ENCODE measurements at regions not wholly inside any gene's neighbourhood (a gene's known extent, or its start where the extent isn't known, plus 50 kb on each side); places are given as distances from the start of the nearest gene placed in this dataset.
A peak's percentile ranks its signal among the peaks of the same experiment; 100 is the strongest.
"Not testable (repeated sequence)": the region's sequence is repeated elsewhere in the genome, so short reads cannot be mapped to it uniquely, and the experiment has no call there.

GRCh38 chr5:16987776-16988175 lies 51.7 kb upstream of the MYO10 start:
- no peak for DNase-seq (ENCODE audit: low read depth)

GRCh38 chr5:16990817-16991520 lies 54.9 kb upstream of the MYO10 start:
- not testable (repeated sequence) for DNase-seq (ENCODE audit: low read depth)

DNA sequence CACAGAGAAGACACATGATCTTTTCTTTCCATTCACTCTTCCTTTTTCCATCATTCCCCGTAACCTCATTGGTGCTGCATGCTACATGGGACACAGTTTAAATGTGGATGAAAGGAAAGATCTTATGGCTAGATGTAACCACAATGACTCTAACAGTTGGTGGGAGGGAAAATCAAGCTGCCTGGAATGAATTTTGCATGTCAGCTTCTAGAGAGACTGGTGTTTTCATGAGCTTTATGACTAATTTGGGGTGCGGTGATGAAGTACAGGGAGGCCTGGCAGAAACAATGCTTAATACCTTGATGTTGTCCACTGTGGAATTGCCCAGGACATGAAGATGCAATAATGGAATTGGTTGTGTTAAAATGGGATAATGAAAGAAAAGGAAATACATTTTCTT lies 55.9 kb upstream of the MYO10 start:
- DNase-seq (ENCODE audit: low read depth): peak; percentile 90

- peak; percentile 85 for DNase-seq (ENCODE audit: low read depth)
Observed at GRCh38 chr5:16992444-16992843, 56.4 kb upstream of the MYO10 start.

GRCh38 chr5:16994565-16994964 lies 58.5 kb upstream of the MYO10 start:
- DNase-seq (ENCODE audit: low read depth): no peak

DNA sequence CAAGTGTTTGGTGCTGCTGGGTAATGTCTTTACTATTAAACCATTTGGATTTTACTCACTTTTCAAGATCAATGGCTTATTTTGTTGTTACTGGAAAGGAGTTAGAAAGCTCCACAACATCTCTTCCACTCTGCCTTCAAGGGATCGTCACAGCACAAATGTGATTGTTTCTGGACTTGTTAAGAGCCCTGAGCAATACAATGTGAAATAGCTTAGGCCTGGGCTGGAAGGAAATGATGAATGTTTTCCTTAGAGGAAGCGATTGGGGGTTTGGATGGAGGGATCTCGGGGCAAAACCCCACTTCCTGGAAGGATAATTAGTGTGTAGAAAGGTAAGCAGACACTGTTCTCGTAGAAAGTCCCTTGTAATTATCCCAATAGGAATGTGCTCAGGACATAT lies 59.3 kb upstream of the MYO10 start:
- peak; percentile 60 for DNase-seq (ENCODE audit: low read depth)

- peak; percentile 87 for DNase-seq (ENCODE audit: low read depth)
Observed at GRCh38 chr5:17000291-17000939, 64.3 kb upstream of the MYO10 start.

DNA sequence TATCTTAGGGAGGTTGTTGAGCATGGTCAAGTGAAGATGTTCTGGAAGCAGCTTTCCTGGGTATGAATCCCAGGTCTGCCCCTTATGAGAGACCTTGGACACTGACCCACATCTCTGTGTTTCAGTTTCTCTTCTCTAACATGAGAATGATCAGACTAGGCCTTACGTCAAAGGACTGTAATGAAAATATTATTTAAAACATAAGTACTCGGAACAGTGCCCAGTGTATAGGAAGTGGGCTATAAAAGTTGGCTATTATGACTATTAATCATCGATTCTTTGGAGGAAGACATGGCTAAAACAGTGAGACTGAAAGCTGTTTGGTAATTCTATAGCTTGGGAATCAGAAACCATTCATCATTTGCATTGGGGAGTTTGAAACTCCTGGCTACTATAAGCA lies 65.3 kb upstream of the MYO10 start:
- DNase-seq (ENCODE audit: low read depth): no peak

GRCh38 chr5:17004441-17005106 lies 68.5 kb upstream of the MYO10 start:
- no peak for DNase-seq (ENCODE audit: low read depth)

DNA sequence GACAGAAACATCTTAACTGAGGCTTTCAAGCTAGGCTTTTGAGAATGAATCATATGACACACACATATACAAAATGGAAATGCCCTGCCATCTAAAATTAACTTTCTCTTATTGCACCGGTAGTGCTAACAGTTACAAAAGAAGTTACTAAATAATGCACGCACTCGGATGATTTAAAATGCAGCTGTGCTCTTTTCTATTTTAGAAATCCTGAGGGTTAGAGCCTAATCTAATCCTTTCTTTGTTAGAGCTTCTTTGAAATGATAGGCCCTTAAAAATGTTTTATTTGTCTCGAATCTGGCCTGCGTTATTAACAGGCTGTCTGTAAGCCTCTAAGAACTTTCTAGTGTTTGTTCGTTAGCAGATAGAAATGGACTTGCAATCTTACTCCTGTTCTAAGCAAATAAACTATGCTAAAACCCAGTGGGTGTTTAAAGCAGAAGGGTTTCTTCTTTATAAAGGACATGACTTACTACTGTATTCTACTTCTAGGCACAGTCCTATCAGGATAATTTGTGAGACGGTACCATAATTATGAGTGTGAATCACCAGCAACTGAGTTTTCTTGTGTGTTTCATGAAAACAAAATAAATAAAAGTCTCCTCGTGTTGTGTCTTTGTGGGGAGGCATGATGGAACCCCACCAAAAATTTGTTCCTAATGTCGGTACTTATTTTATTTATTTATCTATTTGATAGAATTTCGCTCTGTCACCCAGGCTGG lies 69.2 kb upstream of the MYO10 start:
- no peak for DNase-seq (ENCODE audit: low read depth)

DNA sequence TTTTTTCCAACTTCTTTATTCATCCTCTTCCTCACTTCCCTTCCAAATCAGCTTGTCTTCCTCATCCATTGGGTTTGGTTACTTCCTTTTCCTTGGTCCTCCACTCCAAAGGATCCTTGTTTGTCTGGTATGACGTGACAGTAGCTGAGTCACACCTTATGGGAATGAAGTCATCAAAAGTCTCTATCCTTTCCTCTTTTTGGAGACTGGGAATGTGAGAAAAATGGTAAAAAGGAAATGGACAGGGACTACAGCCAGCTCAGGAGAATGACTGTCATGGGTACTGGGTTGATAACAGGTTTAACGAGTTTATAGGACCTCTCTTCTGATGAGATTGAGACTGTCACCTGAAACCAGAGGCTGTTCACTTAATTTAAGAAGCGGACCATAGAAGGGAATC lies 76.2 kb upstream of the MYO10 start:
- DNase-seq (ENCODE audit: low read depth): peak; percentile 65

GRCh38 chr5:17014686-17015085 lies 78.6 kb upstream of the MYO10 start:
- DNase-seq (ENCODE audit: low read depth): no peak

DNA sequence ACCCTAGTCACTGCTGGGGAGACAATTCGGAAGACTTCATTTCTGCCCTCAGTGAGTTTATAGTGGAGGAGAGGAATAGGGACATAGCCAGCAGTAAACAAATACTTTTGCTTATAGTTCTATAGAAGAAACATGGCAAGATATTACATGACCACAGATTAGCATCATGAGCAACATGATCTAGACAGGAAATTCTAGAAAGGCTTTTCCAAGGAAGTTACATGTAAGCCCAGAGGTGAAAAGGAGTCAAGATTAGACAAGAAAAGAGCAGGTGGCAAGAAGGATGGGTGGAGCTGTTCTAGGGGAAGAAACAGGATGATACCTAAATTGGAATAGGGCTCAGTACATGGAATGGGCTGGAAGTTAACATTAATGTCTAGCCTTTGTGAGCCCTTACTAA lies 82.8 kb upstream of the MYO10 start:
- DNase-seq (ENCODE audit: low read depth): no peak

DNA sequence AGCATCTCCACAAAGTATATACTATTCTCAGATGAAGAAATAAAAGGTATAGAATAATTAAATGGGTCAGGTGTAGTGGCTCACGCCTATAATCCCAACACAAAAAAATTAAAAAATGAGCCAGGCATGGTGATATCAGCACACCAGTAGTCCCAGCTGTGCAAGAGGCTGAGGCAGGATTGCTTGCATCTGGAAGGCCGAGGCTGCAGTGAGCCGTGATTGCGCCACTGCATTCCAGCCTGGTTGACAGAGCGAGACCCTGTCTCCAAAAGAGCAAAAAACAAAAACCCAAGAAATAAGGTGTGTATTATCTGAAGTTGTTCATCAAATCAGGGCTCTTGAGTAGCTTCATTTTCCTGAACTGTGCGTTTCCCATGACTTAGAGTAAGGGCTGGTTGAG lies 83.2 kb upstream of the MYO10 start:
- DNase-seq (ENCODE audit: low read depth): no peak

GRCh38 chr5:17020678-17021601 lies 84.9 kb upstream of the MYO10 start:
- no peak for DNase-seq (ENCODE audit: low read depth)

- no peak for DNase-seq (ENCODE audit: low read depth)
Observed at GRCh38 chr5:17021602-17021932, 85.5 kb upstream of the MYO10 start.

GRCh38 chr5:17022296-17022695 lies 86.2 kb upstream of the MYO10 start:
- DNase-seq (ENCODE audit: low read depth): no peak

- peak; percentile 51 for DNase-seq (ENCODE audit: low read depth)
Observed at GRCh38 chr5:17024686-17025180, 88.6 kb upstream of the MYO10 start.

DNA sequence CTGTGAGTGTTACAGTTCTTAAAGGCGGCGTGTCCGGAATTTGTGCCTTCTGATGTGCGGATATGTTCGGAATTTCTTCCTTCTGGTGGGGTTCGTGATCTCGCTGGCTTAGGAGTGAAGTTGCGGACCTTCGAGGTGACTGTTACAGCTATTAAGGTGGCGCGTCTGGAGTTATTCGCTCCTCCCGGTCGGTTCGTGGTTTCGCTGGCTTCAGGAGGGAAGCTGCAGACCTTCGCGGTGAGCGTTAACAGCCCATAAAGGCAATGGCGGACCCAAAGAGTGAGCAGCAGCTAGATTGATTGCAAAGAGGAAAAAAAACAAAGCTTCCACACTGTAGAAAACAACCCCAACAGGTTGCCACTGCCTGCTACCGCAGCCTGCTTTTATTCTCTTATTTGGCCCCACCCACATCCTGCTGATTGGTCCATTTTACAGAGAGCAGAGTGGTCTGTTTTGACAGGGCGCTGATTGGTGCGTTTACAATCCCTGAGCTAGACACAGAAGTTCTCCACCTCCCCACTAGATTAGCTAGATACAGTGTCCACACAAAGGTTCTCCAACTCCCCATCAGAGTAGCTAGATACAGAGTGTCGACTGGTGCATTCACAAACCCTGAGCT lies 95.7 kb upstream of the MYO10 start:
- DNase-seq (ENCODE audit: low read depth): not testable (repeated sequence)

DNA sequence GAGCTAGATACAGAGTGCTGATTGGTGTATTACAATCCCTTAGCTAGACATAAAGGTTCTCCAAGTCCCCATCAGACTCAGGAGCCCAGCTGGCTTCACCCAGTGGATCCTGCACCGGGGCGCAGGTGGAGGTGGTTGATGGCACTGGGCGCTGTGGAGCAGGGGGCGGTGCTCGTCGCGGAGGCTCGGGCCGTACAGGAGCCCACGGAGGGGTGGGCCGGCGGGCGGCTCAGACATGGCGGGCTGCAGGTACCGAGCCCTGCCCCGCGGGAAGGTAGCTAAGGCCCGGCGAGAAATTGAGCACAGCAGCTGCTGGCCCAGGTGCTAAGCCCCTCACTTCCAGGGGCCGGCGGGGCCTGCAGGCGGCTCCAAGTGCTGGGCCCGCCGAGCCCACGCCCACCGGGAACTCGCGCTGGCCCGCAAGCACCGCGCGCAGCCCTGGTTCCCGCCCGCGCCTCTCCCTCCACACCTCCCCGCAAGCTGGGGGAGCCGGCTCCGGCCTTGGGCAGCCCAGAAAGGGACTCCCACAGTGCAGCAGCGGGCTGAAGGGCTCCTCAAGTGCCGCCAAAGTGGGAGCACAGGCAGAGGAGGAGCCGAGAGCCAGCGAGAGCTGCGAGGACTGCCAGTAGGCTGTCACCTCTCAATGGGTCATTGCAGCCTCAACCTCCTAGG lies 96.4 kb upstream of the MYO10 start:
- DNase-seq (ENCODE audit: low read depth): not testable (repeated sequence)
